ENCODE measurements at regions not wholly inside any gene's neighbourhood (a gene's known extent, or its start where the extent isn't known, plus 50 kb on each side); places are given as distances from the start of the nearest gene placed in this dataset.

GRCh38 chr6:98458708-98459107, 375.7 kb upstream of the POU3F2 start:
- TF ChIP-seq EZH2phosphoT487 (IDR thresholded peaks at IDR 0.05; ENCODE audit: borderline replicate concordance, low read length) (no peak), CTCF (IDR thresholded peaks at IDR 0.05; ENCODE audit: low read depth, low read length, poor library complexity, severe bottlenecking) (no peak)
